ENCODE measurements at regions not wholly inside any gene's neighbourhood (a gene's known extent, or its start where the extent isn't known, plus 50 kb on each side); places are given as distances from the start of the nearest gene placed in this dataset.

- TF ChIP-seq CTCF (IDR thresholded peaks at IDR 0.05), result no peak
- Histone ChIP-seq H3K27ac (no peak overlapping the region), H3K36me3 (no peaks in the 10 kb centered on the region), H3K4me3 (no peak overlapping the region), H3K9me3 (no peaks in the 10 kb centered on the region), H3K27me3 (no peaks in the 10 kb centered on the region), H3K4me1 (no peaks in the 10 kb centered on the region)
- no peak for DNase-seq
- intact Hi-C loops (cut with DNase I), result no loop called here
- ATAC-seq, result no peak
Measured at GRCh38 chr3:78139166-78139565, 1099.3 kb downstream of the ROBO2 start.

- H3K9me3 ChIP-seq, result no peaks in the 10 kb centered on the region
- ATAC-seq, result no peak
- DNase-seq, result no peak
- no peak overlapping the region for H3K4me3 ChIP-seq
- no peaks in the 10 kb centered on the region for H3K27me3 ChIP-seq
- H3K36me3 ChIP-seq, result no peaks in the 10 kb centered on the region
- TF ChIP-seq CTCF (IDR thresholded peaks at IDR 0.05), result no peak
- intact Hi-C loops (cut with DNase I), result no loop called here
- H3K4me1 ChIP-seq, result no peaks in the 10 kb centered on the region
- H3K27ac ChIP-seq, result no peak overlapping the region
Measured at GRCh38 chr3:78140274-78140673, 1100.4 kb downstream of the ROBO2 start.

GRCh38 chr3:78140866-78141265 lies 1101.0 kb downstream of the ROBO2 start:
- Histone ChIP-seq H3K36me3 (no peaks in the 10 kb centered on the region), H3K9me3 (no peaks in the 10 kb centered on the region), H3K4me3 (no peak overlapping the region), H3K27me3 (no peaks in the 10 kb centered on the region), H3K4me1 (no peaks in the 10 kb centered on the region), H3K27ac (no peak overlapping the region)
- no peak for TF ChIP-seq CTCF (IDR thresholded peaks at IDR 0.05)
- intact Hi-C loops (cut with DNase I), result no loop called here
- no peak for ATAC-seq
- DNase-seq, result no peak

- intact Hi-C loops (cut with DNase I), result no loop called here
- TF ChIP-seq CTCF (IDR thresholded peaks at IDR 0.05), result no peak
- ATAC-seq, result no peak
Measured at GRCh38 chr3:78141269-78141668, 1101.4 kb downstream of the ROBO2 start.

GRCh38 chr3:78143000-78143399 lies 1103.1 kb downstream of the ROBO2 start:
- no peak for TF ChIP-seq CTCF (IDR thresholded peaks at IDR 0.05)
- DNase-seq (no peak), ATAC-seq (no peak)
- H3K9me3 ChIP-seq, result no peaks in the 10 kb centered on the region
- H3K4me1 ChIP-seq, result no peaks in the 10 kb centered on the region
- intact Hi-C loops (cut with DNase I), result no loop called here
- H3K27ac ChIP-seq, result no peak overlapping the region
- no peaks in the 10 kb centered on the region for H3K36me3 ChIP-seq
- H3K4me3 ChIP-seq, result no peak overlapping the region
- no peaks in the 10 kb centered on the region for H3K27me3 ChIP-seq

More at GRCh38 chr3:78141269-78141668, 1101.4 kb downstream of the ROBO2 start:
- Histone ChIP-seq H3K4me3 (no peak overlapping the region), H3K27me3 (no peaks in the 10 kb centered on the region), H3K4me1 (no peaks in the 10 kb centered on the region), H3K36me3 (no peaks in the 10 kb centered on the region), H3K9me3 (no peaks in the 10 kb centered on the region), H3K27ac (no peak overlapping the region)
- no peak for DNase-seq

- H3K4me1 ChIP-seq, result no peaks in the 10 kb centered on the region
- DNase-seq, result no peak
- H3K36me3 ChIP-seq, result no peaks in the 10 kb centered on the region
- ATAC-seq, result no peak
- TF ChIP-seq CTCF (IDR thresholded peaks at IDR 0.05), result no peak
- H3K4me3 ChIP-seq, result no peak overlapping the region
- intact Hi-C loops (cut with DNase I), result no loop called here
- H3K27me3 ChIP-seq, result no peaks in the 10 kb centered on the region
- no peaks in the 10 kb centered on the region for H3K9me3 ChIP-seq
- H3K27ac ChIP-seq, result no peak overlapping the region
Measured at GRCh38 chr3:78148986-78149717, 1109.3 kb downstream of the ROBO2 start.

Data from upper lobe of right lung (tissue), 1 donor.